ENCODE measurements at regions not wholly inside any gene's neighbourhood (a gene's known extent, or its start where the extent isn't known, plus 50 kb on each side); places are given as distances from the start of the nearest gene placed in this dataset.

DNA sequence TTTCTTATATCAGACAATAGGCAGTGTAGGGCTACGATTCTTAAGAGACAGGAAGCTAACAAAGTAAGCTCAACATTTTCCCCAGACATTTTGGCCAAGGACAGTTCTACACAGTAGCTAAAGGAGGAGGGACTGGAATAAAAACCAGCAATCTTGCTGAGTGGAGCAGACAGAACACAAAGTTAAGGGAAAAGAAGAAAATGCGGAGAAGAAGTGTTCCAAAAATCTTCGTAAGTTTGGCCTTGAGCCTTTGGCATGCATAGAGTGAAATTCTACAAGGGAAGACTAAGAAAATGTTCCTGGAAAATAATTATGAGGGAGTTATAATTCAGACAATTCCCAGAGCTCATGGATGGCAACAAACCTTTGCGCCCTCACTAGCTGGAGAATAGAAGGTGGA, 748.0 kb upstream of the CTNND2 start (continued):
- TF ChIP-seq REST (IDR thresholded peaks at IDR 0.05; ENCODE audit: low read depth): no peak
- no peak for TF ChIP-seq ELF1 (IDR thresholded peaks at IDR 0.05; ENCODE audit: borderline replicate concordance, low read depth)
- TF ChIP-seq ZNF274 (IDR thresholded peaks at IDR 0.05; ENCODE audit: low read depth, low read length): no peak

DNA sequence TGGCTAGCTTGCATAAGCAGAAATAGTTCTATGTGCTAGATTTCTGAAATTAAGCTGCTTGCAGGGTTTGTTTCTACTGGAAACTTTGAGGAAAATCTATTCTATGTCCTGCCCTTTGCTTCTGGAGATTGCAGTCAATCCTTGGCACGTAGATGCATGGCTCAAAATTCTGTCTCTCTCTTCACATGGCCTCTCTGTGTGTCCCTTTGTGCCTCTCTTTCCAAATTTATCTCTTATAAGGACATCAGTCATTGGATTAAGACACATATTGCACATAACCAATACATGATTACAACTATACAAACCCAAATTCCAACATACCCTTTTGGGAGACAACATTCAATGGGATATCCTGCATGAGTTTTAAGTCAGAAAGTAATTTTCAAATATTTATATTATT, 744.3 kb upstream of the CTNND2 start:
- DNase-seq (ENCODE audit: low read depth, low spot score) (no peak), ATAC-seq (no peak)
- Histone ChIP-seq H3K79me2 (ENCODE audit: insufficient read depth, low read length) (no peaks in the 10 kb centered on the region), H3K4me1 (ENCODE audit: control insufficient read depth in 1 of 2, insufficient read depth in 2 of 2, low read length in 2 of 2) (no peaks in the 10 kb centered on the region), H3K4me3 (replicated peaks in 1 of 2; ENCODE audit: low read depth in 1 of 2, low read length in 2 of 2) (no peak overlapping the region), H3K27me3 (ENCODE audit: insufficient read depth, low read length) (no peaks in the 10 kb centered on the region), H3K4me2 (ENCODE audit: low read length) (no peak overlapping the region), H3K9me2 (ENCODE audit: insufficient read depth) (no peaks in the 10 kb centered on the region), H3K9me3 (ENCODE audit: control insufficient read depth in 1 of 2, insufficient read depth in 1 of 2, low read depth in 1 of 2, low read length in 2 of 2) (peaks cover 5 to 22% of the 10 kb centered on the region in 2 experiments; a peak in 2 of 4 replicates), H4K20me1 (ENCODE audit: insufficient read depth) (no peaks in the 10 kb centered on the region), H3K36me3 (ENCODE audit: control insufficient read depth in 1 of 2, insufficient read depth in 2 of 2, low read length in 2 of 2) (no peaks in the 10 kb centered on the region), H3K9ac (ENCODE audit: low read length) (no peak overlapping the region), H2AFZ (ENCODE audit: low read depth, low read length, poor library complexity, severe bottlenecking) (no peak overlapping the region), H3K27ac (ENCODE audit: low read depth, low read length) (no peak overlapping the region)
- no TSS peak for BruUV-seq (replicated peaks)
- ChIA-PET CTCF (no interaction called here), POLR2A (no interaction called here), RAD21 (ENCODE audit: low non-redundant PET in 1 of 2, low total read pairs in 2 of 2, uncharacterized antibody in 2 of 2, unreplicated experiment in 2 of 2) (no interaction called here)
- no peak for TF ChIP-seq EZH2 (IDR thresholded peaks at IDR 0.05)
- TF ChIP-seq POLR2A (IDR thresholded peaks at IDR 0.05; ENCODE audit: borderline replicate concordance, extremely low read depth, insufficient read depth, insufficient read length): no peak
- no peak for TF ChIP-seq TCF7L2 (IDR thresholded peaks at IDR 0.05; ENCODE audit: borderline replicate concordance, extremely low read depth, insufficient read depth, insufficient read length)
- TF ChIP-seq RAD21 (IDR thresholded peaks at IDR 0.05; ENCODE audit: low read depth): no peak
- TF ChIP-seq, protein P1, sequence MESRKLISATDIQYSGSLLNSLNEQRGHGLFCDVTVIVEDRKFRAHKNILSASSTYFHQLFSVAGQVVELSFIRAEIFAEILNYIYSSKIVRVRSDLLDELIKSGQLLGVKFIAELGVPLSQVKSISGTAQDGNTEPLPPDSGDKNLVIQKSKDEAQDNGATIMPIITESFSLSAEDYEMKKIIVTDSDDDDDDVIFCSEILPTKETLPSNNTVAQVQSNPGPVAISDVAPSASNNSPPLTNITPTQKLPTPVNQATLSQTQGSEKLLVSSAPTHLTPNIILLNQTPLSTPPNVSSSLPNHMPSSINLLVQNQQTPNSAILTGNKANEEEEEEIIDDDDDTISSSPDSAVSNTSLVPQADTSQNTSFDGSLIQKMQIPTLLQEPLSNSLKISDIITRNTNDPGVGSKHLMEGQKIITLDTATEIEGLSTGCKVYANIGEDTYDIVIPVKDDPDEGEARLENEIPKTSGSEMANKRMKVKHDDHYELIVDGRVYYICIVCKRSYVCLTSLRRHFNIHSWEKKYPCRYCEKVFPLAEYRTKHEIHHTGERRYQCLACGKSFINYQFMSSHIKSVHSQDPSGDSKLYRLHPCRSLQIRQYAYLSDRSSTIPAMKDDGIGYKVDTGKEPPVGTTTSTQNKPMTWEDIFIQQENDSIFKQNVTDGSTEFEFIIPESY (IDR thresholded peaks at IDR 0.05; ENCODE audit: extremely low read depth, insufficient replicate concordance, low read length): no peak
- no peak for TF ChIP-seq CEBPB (IDR thresholded peaks at IDR 0.05; ENCODE audit: low read depth)
- TF ChIP-seq JUND (IDR thresholded peaks at IDR 0.05): no peak
- no peak for TF ChIP-seq ATF3 (IDR thresholded peaks at IDR 0.05)
- TF ChIP-seq YY1 (IDR thresholded peaks at IDR 0.05; ENCODE audit: extremely low read depth, insufficient replicate concordance, low read depth, low read length): no peak
- TF ChIP-seq EZH2phosphoT487 (IDR thresholded peaks at IDR 0.05; ENCODE audit: borderline replicate concordance): no peak
- intact Hi-C loops (cut with micrococcal nuclease): no loop called here

Measured in HCT116 (cell line).